ENCODE measurements at regions not wholly inside any gene's neighbourhood (a gene's known extent, or its start where the extent isn't known, plus 50 kb on each side); places are given as distances from the start of the nearest gene placed in this dataset.

DNA sequence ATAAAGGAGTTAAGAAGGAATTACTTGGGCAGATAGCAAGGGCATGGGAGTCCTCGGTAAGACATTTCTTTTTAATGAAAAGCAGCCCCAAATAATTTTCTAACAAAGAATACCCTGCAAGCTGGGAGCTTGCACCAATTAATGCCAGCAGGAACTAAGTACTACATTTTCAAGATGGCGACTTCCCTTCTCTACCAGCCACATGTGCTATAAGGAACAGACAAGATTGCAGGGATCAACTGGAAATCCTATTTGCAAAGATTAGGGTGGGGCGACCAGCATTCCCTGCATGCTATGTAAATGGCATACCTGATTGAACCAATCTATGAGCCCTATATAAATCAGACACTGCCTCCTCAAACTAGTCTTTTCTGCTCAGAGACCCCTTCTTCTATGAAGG, 827.5 kb downstream of the ADCYAP1 start (continued):
- TF ChIP-seq MXD4 (CRISPR knock-in tag; IDR thresholded peaks at IDR 0.05; ENCODE audit: borderline replicate concordance), result no peak
- TF ChIP-seq ZNF423 (CRISPR knock-in tag; IDR thresholded peaks at IDR 0.05), result no peak
- TF ChIP-seq ETV6 (CRISPR knock-in tag; IDR thresholded peaks at IDR 0.05), result no peak
- no peak for TF ChIP-seq EMX1 (CRISPR knock-in tag; IDR thresholded peaks at IDR 0.05)
- TF ChIP-seq, protein P1, sequence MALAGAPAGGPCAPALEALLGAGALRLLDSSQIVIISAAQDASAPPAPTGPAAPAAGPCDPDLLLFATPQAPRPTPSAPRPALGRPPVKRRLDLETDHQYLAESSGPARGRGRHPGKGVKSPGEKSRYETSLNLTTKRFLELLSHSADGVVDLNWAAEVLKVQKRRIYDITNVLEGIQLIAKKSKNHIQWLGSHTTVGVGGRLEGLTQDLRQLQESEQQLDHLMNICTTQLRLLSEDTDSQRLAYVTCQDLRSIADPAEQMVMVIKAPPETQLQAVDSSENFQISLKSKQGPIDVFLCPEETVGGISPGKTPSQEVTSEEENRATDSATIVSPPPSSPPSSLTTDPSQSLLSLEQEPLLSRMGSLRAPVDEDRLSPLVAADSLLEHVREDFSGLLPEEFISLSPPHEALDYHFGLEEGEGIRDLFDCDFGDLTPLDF (CRISPR knock-in tag; IDR thresholded peaks at IDR 0.05), result no peak

DNA sequence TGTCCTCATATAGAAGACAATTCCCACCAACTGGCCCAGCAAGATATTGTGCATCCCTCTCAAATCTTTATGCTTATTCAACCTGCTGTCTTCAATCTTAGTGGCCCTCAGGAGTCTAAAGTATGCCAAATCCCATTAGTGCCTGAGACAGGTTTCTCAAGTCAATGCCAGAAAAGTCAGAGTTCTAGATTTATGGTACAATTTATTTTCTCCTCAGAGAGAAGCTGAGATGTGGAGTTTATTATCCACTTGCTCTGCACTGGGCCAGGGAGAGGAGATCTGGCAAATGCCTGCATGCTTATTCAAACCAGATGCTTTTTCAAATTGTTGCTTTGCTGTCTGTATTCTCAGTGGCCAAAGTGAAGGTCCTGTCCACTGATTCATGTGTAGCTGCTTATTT, 825.2 kb downstream of the METTL4 start:
- H3K9me3 Mint-ChIP-seq, result peaks cover 3% of the 10 kb centered on the region; the same call in 1 of the 2 replicates
- H3K4me3 Mint-ChIP-seq, result no peak overlapping the region
- no peaks in the 10 kb centered on the region for H3K4me1 Mint-ChIP-seq
- no peak overlapping the region for H3K27ac Mint-ChIP-seq
- H3K27me3 Mint-ChIP-seq (ENCODE audit: low read depth), result no peaks in the 10 kb centered on the region
- ATAC-seq, result no peak
- TF ChIP-seq ZNF396 (CRISPR knock-in tag; IDR thresholded peaks at IDR 0.05; ENCODE audit: borderline replicate concordance) (no peak), ZNF138 (CRISPR knock-in tag; conservative IDR thresholded peaks at IDR 0.05) (no peak)
- H3K36me3 Mint-ChIP-seq, result no peaks in the 10 kb centered on the region
- no peak for DNase-seq (ENCODE audit: low spot score)
- ChIA-PET POLR2A (no interaction called here), CTCF (no interaction called here)

DNA sequence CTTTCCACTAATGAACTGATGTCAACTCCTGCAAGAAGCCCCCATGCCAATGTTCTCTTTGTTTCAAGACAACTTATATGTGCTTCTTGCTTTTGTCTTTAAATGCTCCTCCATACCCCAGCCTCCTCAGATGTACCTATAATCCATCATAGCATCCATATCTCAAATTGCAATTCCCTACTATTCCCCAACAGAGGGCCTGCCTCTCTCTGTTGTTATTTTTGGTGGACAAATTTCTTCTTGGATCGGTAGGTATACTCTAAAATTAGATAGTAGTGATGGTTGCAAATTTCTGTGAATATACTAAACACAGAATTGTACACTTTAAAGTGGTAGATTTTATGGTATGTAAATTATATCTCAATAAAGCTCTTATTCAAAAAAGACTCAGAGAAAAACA, 820.1 kb downstream of the METTL4 start:
- ChIA-PET CTCF (no interaction called here), POLR2A (no interaction called here)
- no peaks in the 10 kb centered on the region for H3K27me3 Mint-ChIP-seq (ENCODE audit: low read depth)
- H3K4me3 Mint-ChIP-seq, result no peak overlapping the region
- ATAC-seq (no peak), DNase-seq (ENCODE audit: low spot score) (no peak)
- TF ChIP-seq, protein P2, sequence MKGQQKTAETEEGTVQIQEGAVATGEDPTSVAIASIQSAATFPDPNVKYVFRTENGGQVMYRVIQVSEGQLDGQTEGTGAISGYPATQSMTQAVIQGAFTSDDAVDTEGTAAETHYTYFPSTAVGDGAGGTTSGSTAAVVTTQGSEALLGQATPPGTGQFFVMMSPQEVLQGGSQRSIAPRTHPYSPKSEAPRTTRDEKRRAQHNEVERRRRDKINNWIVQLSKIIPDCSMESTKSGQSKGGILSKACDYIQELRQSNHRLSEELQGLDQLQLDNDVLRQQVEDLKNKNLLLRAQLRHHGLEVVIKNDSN (CRISPR knock-in tag; IDR thresholded peaks at IDR 0.05), result no peak
- no peak for TF ChIP-seq RORB (CRISPR knock-in tag; IDR thresholded peaks at IDR 0.05)
- no peak for TF ChIP-seq ZNF423 (CRISPR knock-in tag; IDR thresholded peaks at IDR 0.05)
- TF ChIP-seq, protein P3, sequence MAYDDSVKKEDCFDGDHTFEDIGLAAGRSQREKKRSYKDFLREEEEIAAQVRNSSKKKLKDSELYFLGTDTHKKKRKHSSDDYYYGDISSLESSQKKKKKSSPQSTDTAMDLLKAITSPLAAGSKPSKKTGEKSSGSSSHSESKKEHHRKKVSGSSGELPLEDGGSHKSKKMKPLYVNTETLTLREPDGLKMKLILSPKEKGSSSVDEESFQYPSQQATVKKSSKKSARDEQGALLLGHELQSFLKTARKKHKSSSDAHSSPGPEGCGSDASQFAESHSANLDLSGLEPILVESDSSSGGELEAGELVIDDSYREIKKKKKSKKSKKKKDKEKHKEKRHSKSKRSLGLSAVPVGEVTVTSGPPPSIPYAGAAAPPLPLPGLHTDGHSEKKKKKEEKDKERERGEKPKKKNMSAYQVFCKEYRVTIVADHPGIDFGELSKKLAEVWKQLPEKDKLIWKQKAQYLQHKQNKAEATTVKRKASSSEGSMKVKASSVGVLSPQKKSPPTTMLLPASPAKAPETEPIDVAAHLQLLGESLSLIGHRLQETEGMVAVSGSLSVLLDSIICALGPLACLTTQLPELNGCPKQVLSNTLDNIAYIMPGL (CRISPR knock-in tag; IDR thresholded peaks at IDR 0.05), result no peak
- no peak for TF ChIP-seq NFATC4 (CRISPR knock-in tag; IDR thresholded peaks at IDR 0.05)
- TF ChIP-seq NFE2L1 (CRISPR knock-in tag; IDR thresholded peaks at IDR 0.05), result no peak
- TF ChIP-seq, protein P4, sequence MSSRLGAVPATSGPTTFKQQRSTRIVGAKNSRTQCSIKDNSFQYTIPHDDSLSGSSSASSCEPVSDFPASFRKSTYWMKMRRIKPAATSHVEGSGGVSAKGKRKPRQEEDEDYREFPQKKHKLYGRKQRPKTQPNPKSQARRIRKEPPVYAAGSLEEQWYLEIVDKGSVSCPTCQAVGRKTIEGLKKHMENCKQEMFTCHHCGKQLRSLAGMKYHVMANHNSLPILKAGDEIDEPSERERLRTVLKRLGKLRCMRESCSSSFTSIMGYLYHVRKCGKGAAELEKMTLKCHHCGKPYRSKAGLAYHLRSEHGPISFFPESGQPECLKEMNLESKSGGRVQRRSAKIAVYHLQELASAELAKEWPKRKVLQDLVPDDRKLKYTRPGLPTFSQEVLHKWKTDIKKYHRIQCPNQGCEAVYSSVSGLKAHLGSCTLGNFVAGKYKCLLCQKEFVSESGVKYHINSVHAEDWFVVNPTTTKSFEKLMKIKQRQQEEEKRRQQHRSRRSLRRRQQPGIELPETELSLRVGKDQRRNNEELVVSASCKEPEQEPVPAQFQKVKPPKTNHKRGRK (CRISPR knock-in tag; IDR thresholded peaks at IDR 0.05; ENCODE audit: borderline replicate concordance), result no peak
- no peak for TF ChIP-seq ELF4 (CRISPR knock-in tag; IDR thresholded peaks at IDR 0.05; ENCODE audit: low read depth)
- TF ChIP-seq GTF2I (CRISPR knock-in tag; conservative IDR thresholded peaks at IDR 0.05), result no peak
- no peak for TF ChIP-seq ZNF121 (CRISPR knock-in tag; IDR thresholded peaks at IDR 0.05)
- TF ChIP-seq, protein P5, sequence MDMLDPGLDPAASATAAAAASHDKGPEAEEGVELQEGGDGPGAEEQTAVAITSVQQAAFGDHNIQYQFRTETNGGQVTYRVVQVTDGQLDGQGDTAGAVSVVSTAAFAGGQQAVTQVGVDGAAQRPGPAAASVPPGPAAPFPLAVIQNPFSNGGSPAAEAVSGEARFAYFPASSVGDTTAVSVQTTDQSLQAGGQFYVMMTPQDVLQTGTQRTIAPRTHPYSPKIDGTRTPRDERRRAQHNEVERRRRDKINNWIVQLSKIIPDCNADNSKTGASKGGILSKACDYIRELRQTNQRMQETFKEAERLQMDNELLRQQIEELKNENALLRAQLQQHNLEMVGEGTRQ (CRISPR knock-in tag; IDR thresholded peaks at IDR 0.05), result no peak
- TF ChIP-seq, protein P1 (CRISPR knock-in tag; IDR thresholded peaks at IDR 0.05), result no peak
- no peak overlapping the region for H3K27ac Mint-ChIP-seq
- peaks cover 10% of the 10 kb centered on the region; the same call in 1 of the 2 replicates for H3K9me3 Mint-ChIP-seq
- H3K4me1 Mint-ChIP-seq, result no peaks in the 10 kb centered on the region
- H3K36me3 Mint-ChIP-seq, result 0 out of 2 replicates have a peak, but pooled peaks cover 2% of the 10 kb centered on the region

All from WTC11 (cell line).